HepG2 (cell line): ENCODE measurements at regions not wholly inside any gene's neighbourhood (a gene's known extent, or its start where the extent isn't known, plus 50 kb on each side); places are given as distances from the start of the nearest gene placed in this dataset.

ENCODE experiments used
- ATAC-seq: fragments of 200-7000 bp; cut with Tn5 transposase; 3 replicates; pipeline ENCODE4 v1.9.1; 2020; ENCODE audit warnings: mild to moderate bottlenecking, moderate library complexity
- BruUV-seq: library from RNA; stranded (reverse); fragments of 400-500 nt; replicated peaks from 2 replicates; lab custom pipeline; 2021; lab: Mats Ljungman, UMichigan
- CTCF ChIA-PET: fragments of 300-600 bp; formaldehyde crosslinking; extraction: SDS; loops from one replicate; lab custom pipeline; 2021; ENCODE audit warnings: low total read pairs, inconsistent platforms, low intra/inter-chr PET ratio; lab: Yijun Ruan, JAX
- POLR2A ChIA-PET: fragments of 350-600 bp; sonication (Branson Sonifier 250); formaldehyde crosslinking; loops from one replicate; lab custom pipeline; 2020; ENCODE audit warnings: antibody characterized with exemption, inconsistent platforms; lab: Yijun Ruan, JAX
- DNase-seq: peaks from one replicate; pipeline ENCODE4 v3.0.0-alpha.2; 2015; ENCODE audit warnings: low spot score
- FAIRE-seq: peaks from 3 replicates; lab custom pipeline; 2011; peaks lifted over from hg19 to GRCh38; lab: Jason Lieb, UNC
- H2AFZ ChIP-seq: one replicate; pipeline ENCODE4 v1.6.1; 2011; ENCODE audit warnings: low read length, inconsistent platforms
- H3K27ac ChIP-seq: fragments of 300-600 bp; 3 replicates; pipeline ENCODE4 v1.8.0; 2011; ENCODE audit warnings: mixed run types, mild to moderate bottlenecking, mixed read lengths, low read length, inconsistent platforms; ENCODE audit not compliant: insufficient read depth; ENCODE audit errors: extremely low read length
- H3K27me3 ChIP-seq, 2 experiments: fragments of 200-600 bp in 1 of 2; 2 replicates in 1 of 2; 3 replicates in 1 of 2; pipeline versions ENCODE4 v1.6.0 to v1.8.0; 2011; ENCODE audit warnings: low read length in 2 of 2, mild to moderate bottlenecking in 2 of 2, moderate library complexity in 2 of 2, inconsistent platforms in 1 of 2; ENCODE audit not compliant: insufficient read depth in 2 of 2, control insufficient read depth in 1 of 2
- H3K36me3 ChIP-seq, 2 experiments: fragments of 200-600 bp in 1 of 2; replicated peaks in 1 of 2; 2 replicates in 1 of 2; 3 replicates in 1 of 2; pipeline versions ENCODE4 v1.5.1 to v1.8.0; 2011; ENCODE audit warnings: low read length in 2 of 2, inconsistent platforms in 1 of 2; ENCODE audit not compliant: insufficient read depth in 2 of 2, control insufficient read depth in 1 of 2
- H3K4me1 ChIP-seq: 2 replicates; pipeline ENCODE4 v1.5.1; 2012; ENCODE audit warnings: low read length, inconsistent platforms; ENCODE audit not compliant: insufficient read depth
- H3K4me2 ChIP-seq: 2 replicates; pipeline ENCODE4 v1.6.0; 2011; ENCODE audit warnings: low read depth, low read length, inconsistent platforms
- H3K4me3 ChIP-seq, 3 experiments: fragments of 200-600 bp in 1 of 3; sonication (generic), shearing (Covaris generic) in 1 of 3; replicated peaks in 1 of 3; 2 replicates each; pipeline ENCODE4 v1.5.1; 2011 to 2016; ENCODE audit warnings: low read length in 3 of 3, inconsistent platforms in 2 of 3, low read depth in 2 of 3, mild to moderate bottlenecking in 2 of 3, control low read depth in 1 of 3, mixed read lengths in 1 of 3; ENCODE audit not compliant: insufficient read depth in 1 of 3
- H3K79me2 ChIP-seq: one replicate; pipeline ENCODE4 v1.6.1; 2011; ENCODE audit warnings: low read length, inconsistent platforms; ENCODE audit not compliant: insufficient read depth
- H3K9ac ChIP-seq: 2 replicates; pipeline ENCODE4 v1.6.0; 2011; ENCODE audit warnings: mild to moderate bottlenecking, low read depth, low read length, inconsistent platforms; ENCODE audit not compliant: insufficient read depth
- H3K9me3 ChIP-seq: 2 replicates; pipeline ENCODE4 v1.5.1; 2012; ENCODE audit warnings: mild to moderate bottlenecking, low read length
- H4K20me1 ChIP-seq: 2 replicates; pipeline ENCODE4 v1.6.0; 2011; ENCODE audit warnings: inconsistent platforms, mild to moderate bottlenecking, low read length, moderate library complexity; ENCODE audit not compliant: insufficient read depth
- KLF11 ChIP-seq: IDR thresholded peaks from 2 replicates; pipeline ENCODE4 v1.6.1; 2016; ENCODE audit warnings: missing compliant biosample characterization
- KLF9 ChIP-seq: IDR thresholded peaks from 2 replicates; pipeline ENCODE4 v1.6.1; 2016; ENCODE audit warnings: low read depth
- MBNL3 ChIP-seq: fragments of 250-450 bp; sonication (Bioruptor Pico); conservative IDR thresholded peaks from 2 replicates; pipeline ENCODE4 v1.8.0; 2022; ENCODE audit warnings: mild to moderate bottlenecking, inconsistent platforms
- MED1 ChIP-seq: sonication (generic); formaldehyde crosslinking; IDR thresholded peaks from 2 replicates; pipeline ENCODE4 v1.4.0; 2020; ENCODE audit warnings: missing genetic modification reagents
- NONO ChIP-seq, 2 experiments: fragments of 450-650 bp in 1 of 2; sonication (generic) in 1 of 2; formaldehyde crosslinking in 1 of 2; IDR thresholded peaks in 1 of 2; conservative IDR thresholded peaks in 1 of 2; 2 replicates each; pipeline versions ENCODE4 v1.6.1 to v1.8.0; 2017 to 2022; ENCODE audit warnings: mild to moderate bottlenecking in 1 of 2, missing genetic modification reagents in 1 of 2, moderate library complexity in 1 of 2
- PHF20 ChIP-seq: sonication (generic); formaldehyde crosslinking; IDR thresholded peaks from 2 replicates; pipeline ENCODE4 v1.5.0; 2020; ENCODE audit warnings: mild to moderate bottlenecking, missing genetic modification reagents
- TGIF2 ChIP-seq: IDR thresholded peaks from 2 replicates; pipeline ENCODE4 v1.6.1; 2016; ENCODE audit warnings: control low read depth, missing compliant biosample characterization
- THYN1 ChIP-seq: sonication (generic); formaldehyde crosslinking; IDR thresholded peaks from 2 replicates; pipeline ENCODE4 v1.8.1; 2023; ENCODE audit warnings: low read depth, mild to moderate bottlenecking, moderate library complexity, missing genetic modification reagents, borderline replicate concordance
- ZFYVE20 ChIP-seq: sonication (generic); formaldehyde crosslinking; IDR thresholded peaks from 2 replicates; pipeline ENCODE4 v1.8.0; 2023; ENCODE audit warnings: low read depth, mild to moderate bottlenecking, moderate library complexity, missing genetic modification reagents, borderline replicate concordance
- ZKSCAN1 ChIP-seq: fragments of 150-350 bp; IDR thresholded peaks from 2 replicates; pipeline ENCODE4 v1.6.1; 2014; ENCODE audit warnings: low read length
- ZNF121 ChIP-seq: sonication (generic); formaldehyde crosslinking; IDR thresholded peaks from 2 replicates; pipeline ENCODE4 v1.5.0; 2020; ENCODE audit warnings: mild to moderate bottlenecking, missing genetic modification reagents
- ZNF230 ChIP-seq: sonication (generic); formaldehyde crosslinking; IDR thresholded peaks from 2 replicates; pipeline ENCODE4 v1.4.0; 2020; ENCODE audit warnings: mild to moderate bottlenecking, missing genetic modification reagents
- ZNF317 ChIP-seq: sonication (generic); formaldehyde crosslinking; IDR thresholded peaks from 2 replicates; pipeline ENCODE4 v1.5.0; 2020; ENCODE audit warnings: mild to moderate bottlenecking, missing genetic modification reagents
- ZNF335 ChIP-seq: sonication (generic); formaldehyde crosslinking; IDR thresholded peaks from 2 replicates; pipeline ENCODE4 v1.4.0; 2020; ENCODE audit warnings: missing genetic modification reagents
- ZNF367 ChIP-seq: sonication (generic); formaldehyde crosslinking; IDR thresholded peaks from 2 replicates; pipeline ENCODE4 v1.4.0; 2020; ENCODE audit warnings: missing genetic modification reagents, borderline replicate concordance
- ZNF781 ChIP-seq: sonication (generic); formaldehyde crosslinking; IDR thresholded peaks from 2 replicates; pipeline ENCODE4 v1.5.1; 2020; ENCODE audit warnings: borderline replicate concordance, mild to moderate bottlenecking, missing genetic modification reagents; ENCODE audit errors: not compliant biosample characterization
- WGBS: methylation state at CpG from one replicate; pipeline ENCODE4 v1.1.6; 2017; ENCODE audit warnings: low lambda C conversion rate; 5-methylcytosine and 5-hydroxymethylcytosine counted together
- in situ Hi-C: cut with HindIII; loops from 2 replicates; pipeline ENCODE4 v1.10.0; 2017; ENCODE audit warnings: low pct_unique_long_range_greater_than_20kb; ENCODE audit not compliant: extremely low pct_ligation_motif_present
- intact Hi-C: fragments of 100-400 bp; cut with micrococcal nuclease; formaldehyde crosslinking; loops from one replicate; pipeline ENCODE4 v1.10.0; 2022; ENCODE audit not compliant: unreplicated experiment
- TF ChIP-seq, protein P1 (sequence below): sonication (generic); formaldehyde crosslinking; IDR thresholded peaks from 2 replicates; pipeline ENCODE4 v1.8.0; 2022; ENCODE audit warnings: mild to moderate bottlenecking, missing genetic modification reagents, borderline replicate concordance
- TF ChIP-seq, protein P2 (sequence below): IDR thresholded peaks from 2 replicates; pipeline ENCODE4 v1.6.1; 2016
- TF ChIP-seq, protein P3 (sequence below): sonication (generic); formaldehyde crosslinking; IDR thresholded peaks from 2 replicates; pipeline ENCODE4 v1.5.1; 2020; ENCODE audit warnings: mild to moderate bottlenecking, moderate library complexity, missing genetic modification reagents
- TF ChIP-seq, protein P4 (sequence below): sonication (generic); formaldehyde crosslinking; IDR thresholded peaks from 2 replicates; pipeline ENCODE4 v1.4.0; 2020; ENCODE audit warnings: low read depth, mild to moderate bottlenecking, missing genetic modification reagents

DNA sequence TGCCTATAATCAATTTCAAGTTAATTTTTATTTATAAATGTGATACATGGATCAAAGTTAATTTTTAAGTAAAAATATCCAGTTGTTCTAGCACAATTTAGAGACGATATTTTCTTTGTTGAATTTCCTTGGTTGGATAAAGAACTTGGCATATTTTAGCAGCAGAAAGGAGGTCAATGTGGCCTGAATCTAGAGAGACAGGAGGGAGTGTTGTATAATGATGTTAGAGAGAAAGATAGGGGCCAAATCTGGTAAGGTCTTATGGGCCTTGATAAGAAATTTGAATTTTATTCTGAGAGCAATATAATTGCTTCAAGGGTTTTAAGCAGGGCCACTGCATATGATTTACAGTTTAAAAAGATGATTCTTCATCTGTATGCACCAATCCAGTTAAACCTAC is 79.4 kb upstream of the OGFRL1 start:
- FAIRE-seq (no peak), ATAC-seq (no peak), DNase-seq (no peak)
- intact Hi-C loops (no loop called here), in situ Hi-C loops (no loop called here)
- Histone ChIP-seq H3K4me3 (no peak overlapping the region), H3K9me3 (no peaks in the 10 kb centered on the region), H3K9ac (no peak overlapping the region), H2AFZ (no peak overlapping the region), H3K4me1 (no peaks in the 10 kb centered on the region), H3K27ac (no peak overlapping the region), H4K20me1 (no peaks in the 10 kb centered on the region), H3K36me3 (no peaks in the 10 kb centered on the region), H3K4me2 (no peak overlapping the region), H3K79me2 (no peaks in the 10 kb centered on the region), H3K27me3 (no peaks in the 10 kb centered on the region)
- TF ChIP-seq, protein P1, sequence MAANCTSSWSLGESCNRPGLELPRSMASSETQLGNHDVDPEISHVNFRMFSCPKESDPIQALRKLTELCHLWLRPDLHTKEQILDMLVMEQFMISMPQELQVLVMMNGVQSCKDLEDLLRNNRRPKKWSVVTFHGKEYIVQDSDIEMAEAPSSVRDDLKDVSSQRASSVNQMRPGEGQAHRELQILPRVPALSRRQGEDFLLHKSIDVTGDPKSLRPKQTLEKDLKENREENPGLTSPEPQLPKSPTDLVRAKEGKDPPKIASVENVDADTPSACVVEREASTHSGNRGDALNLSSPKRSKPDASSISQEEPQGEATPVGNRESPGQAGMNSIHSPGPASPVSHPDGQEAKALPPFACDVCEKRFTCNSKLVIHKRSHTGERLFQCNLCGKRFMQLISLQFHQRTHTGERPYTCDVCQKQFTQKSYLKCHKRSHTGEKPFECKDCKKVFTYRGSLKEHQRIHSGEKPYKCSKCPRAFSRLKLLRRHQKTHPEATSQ (CRISPR knock-in tag) = no peak
- TF ChIP-seq KLF9 (no peak), ZKSCAN1 (no peak), ZNF121 (CRISPR knock-in tag) (no peak), NONO (IDR thresholded peaks at IDR 0.05) (no peak), NONO (CRISPR knock-in tag; conservative IDR thresholded peaks at IDR 0.05) (no peak), MED1 (CRISPR knock-in tag) (no peak), ZFYVE20 (no peak), ZNF230 (no peak), TGIF2 (CRISPR knock-in tag) (no peak), ZNF781 (no peak), ZNF367 (CRISPR knock-in tag) (no peak), ZNF317 (CRISPR knock-in tag) (no peak), THYN1 (CRISPR knock-in tag) (no peak), KLF11 (CRISPR knock-in tag) (no peak), MBNL3 (CRISPR knock-in tag) (no peak), PHF20 (no peak), ZNF335 (CRISPR knock-in tag) (no peak)
- TF ChIP-seq, protein P2, sequence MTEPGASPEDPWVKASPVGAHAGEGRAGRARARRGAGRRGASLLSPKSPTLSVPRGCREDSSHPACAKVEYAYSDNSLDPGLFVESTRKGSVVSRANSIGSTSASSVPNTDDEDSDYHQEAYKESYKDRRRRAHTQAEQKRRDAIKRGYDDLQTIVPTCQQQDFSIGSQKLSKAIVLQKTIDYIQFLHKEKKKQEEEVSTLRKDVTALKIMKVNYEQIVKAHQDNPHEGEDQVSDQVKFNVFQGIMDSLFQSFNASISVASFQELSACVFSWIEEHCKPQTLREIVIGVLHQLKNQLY (CRISPR knock-in tag) = no peak
- TF ChIP-seq, protein P3, sequence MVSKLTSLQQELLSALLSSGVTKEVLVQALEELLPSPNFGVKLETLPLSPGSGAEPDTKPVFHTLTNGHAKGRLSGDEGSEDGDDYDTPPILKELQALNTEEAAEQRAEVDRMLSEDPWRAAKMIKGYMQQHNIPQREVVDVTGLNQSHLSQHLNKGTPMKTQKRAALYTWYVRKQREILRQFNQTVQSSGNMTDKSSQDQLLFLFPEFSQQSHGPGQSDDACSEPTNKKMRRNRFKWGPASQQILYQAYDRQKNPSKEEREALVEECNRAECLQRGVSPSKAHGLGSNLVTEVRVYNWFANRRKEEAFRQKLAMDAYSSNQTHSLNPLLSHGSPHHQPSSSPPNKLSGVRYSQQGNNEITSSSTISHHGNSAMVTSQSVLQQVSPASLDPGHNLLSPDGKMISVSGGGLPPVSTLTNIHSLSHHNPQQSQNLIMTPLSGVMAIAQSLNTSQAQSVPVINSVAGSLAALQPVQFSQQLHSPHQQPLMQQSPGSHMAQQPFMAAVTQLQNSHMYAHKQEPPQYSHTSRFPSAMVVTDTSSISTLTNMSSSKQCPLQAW (CRISPR knock-in tag) = no peak
- TF ChIP-seq, protein P4, sequence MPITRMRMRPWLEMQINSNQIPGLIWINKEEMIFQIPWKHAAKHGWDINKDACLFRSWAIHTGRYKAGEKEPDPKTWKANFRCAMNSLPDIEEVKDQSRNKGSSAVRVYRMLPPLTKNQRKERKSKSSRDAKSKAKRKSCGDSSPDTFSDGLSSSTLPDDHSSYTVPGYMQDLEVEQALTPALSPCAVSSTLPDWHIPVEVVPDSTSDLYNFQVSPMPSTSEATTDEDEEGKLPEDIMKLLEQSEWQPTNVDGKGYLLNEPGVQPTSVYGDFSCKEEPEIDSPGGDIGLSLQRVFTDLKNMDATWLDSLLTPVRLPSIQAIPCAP = no peak
- 0% methylated on average over 1 of the region's 1 CpG for WGBS
- BruUV-seq = no TSS peak
- ChIA-PET POLR2A (no interaction called here), CTCF (no interaction called here)
